Breast epithelium (tissue), 4 donors: ENCODE measurements at regions not wholly inside any gene's neighbourhood (a gene's known extent, or its start where the extent isn't known, plus 50 kb on each side); places are given as distances from the start of the nearest gene placed in this dataset.

Experiments used
- DNase-seq, 2 donors: peaks; one replicate each; pipeline ENCODE4 v3.0.0-alpha.2; 2019; ENCODE audit warnings: low spot score in 2 of 2
- H3K27ac ChIP-seq, 2 donors: fragments of 200-600 bp; sonication (generic) in 1 of 2; one replicate each; pipeline ENCODE4 v1.5.1; 2016 to 2019; ENCODE audit warnings: mild to moderate bottlenecking in 1 of 2
- H3K27me3 ChIP-seq, 2 donors: fragments of 200-600 bp; sonication (generic) in 1 of 2; one replicate each; pipeline versions ENCODE4 v1.5.1 to v1.6.0; 2017 to 2019; ENCODE audit warnings: control low read depth in 1 of 2, mild to moderate bottlenecking in 1 of 2
- H3K36me3 ChIP-seq: fragments of 200-600 bp; one replicate; pipeline ENCODE4 v1.5.1; 2019
- H3K4me1 ChIP-seq, 2 donors: fragments of 200-600 bp; sonication (generic); one replicate each; pipeline ENCODE4 v1.5.1; 2016 to 2019; ENCODE audit warnings: control low read depth in 1 of 2
- H3K4me3 ChIP-seq, 3 donors: fragments of 200-600 bp; sonication (generic); 1 replicate in 2 of 3; 2 replicates in 1 of 3; pipeline ENCODE4 v1.5.1; 2016 to 2019; ENCODE audit warnings: mild to moderate bottlenecking in 3 of 3, moderate library complexity in 2 of 3
- H3K9me3 ChIP-seq, 2 donors: fragments of 200-600 bp; sonication (generic) in 1 of 2; one replicate each; pipeline ENCODE4 v1.5.1; 2016 to 2019; ENCODE audit warnings: control low read depth in 1 of 2
- POLR2A ChIP-seq: fragments of 450-650 bp; IDR thresholded peaks from one replicate; pipeline ENCODE4 v1.6.1; 2016; ENCODE audit warnings: antibody characterized with exemption, mild to moderate bottlenecking, moderate library complexity
- POLR2AphosphoS5 ChIP-seq, 3 donors: sonication (generic); formaldehyde crosslinking; IDR thresholded peaks; one replicate each; pipeline ENCODE4 v1.6.1; 2017; ENCODE audit warnings: antibody characterized with exemption in 3 of 3
- intact Hi-C: fragments of 100-400 bp; cut with DNase I; formaldehyde crosslinking; loops from one replicate; pipeline ENCODE4 v1.15.1; 2023; ENCODE audit warnings: low total_unique reads
- TF ChIP-seq, protein P1 (sequence below), 3 donors: fragments of 450-650 bp; IDR thresholded peaks; one replicate each; pipeline ENCODE4 v1.5.1; 2016 to 2017; ENCODE audit warnings: antibody characterized with exemption in 3 of 3, mild to moderate bottlenecking in 3 of 3, moderate library complexity in 3 of 3

DNA sequence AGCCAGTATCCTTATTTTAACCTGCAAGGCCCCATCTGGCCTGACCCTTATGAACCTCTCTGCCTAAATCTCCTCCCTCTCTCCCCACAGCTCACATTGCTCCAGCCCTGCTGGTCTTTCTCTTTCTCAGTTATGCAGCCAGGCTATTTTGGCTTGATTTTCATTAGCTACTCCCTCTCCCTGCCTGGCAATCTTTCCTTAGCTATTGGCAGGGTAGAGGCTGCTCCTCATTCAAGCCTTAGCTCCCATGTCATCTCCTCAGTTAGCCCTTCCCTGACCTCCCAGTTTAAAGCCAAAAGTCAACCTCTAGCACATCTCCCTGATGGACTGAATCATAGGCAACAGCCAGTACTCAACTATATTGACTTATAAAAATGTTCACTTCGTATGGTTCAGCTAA, 214.4 kb upstream of the CELF2 start:
- Histone ChIP-seq H3K27ac (peak overlapping the region in 1 of 2 donors; percentile 66), H3K9me3 (peaks cover 0 to 10% of the 10 kb centered on the region in 2 donors), H3K4me1 (no peaks in the 10 kb centered on the region), H3K4me3 (no peak overlapping the region), H3K36me3 (no peaks in the 10 kb centered on the region), H3K27me3 (no peaks in the 10 kb centered on the region)
- intact Hi-C loops, result no loop called here
- peak in 1 of 3 donors; percentile 13 for TF ChIP-seq POLR2AphosphoS5 (IDR thresholded peaks at IDR 0.05)
- TF ChIP-seq, protein P1, sequence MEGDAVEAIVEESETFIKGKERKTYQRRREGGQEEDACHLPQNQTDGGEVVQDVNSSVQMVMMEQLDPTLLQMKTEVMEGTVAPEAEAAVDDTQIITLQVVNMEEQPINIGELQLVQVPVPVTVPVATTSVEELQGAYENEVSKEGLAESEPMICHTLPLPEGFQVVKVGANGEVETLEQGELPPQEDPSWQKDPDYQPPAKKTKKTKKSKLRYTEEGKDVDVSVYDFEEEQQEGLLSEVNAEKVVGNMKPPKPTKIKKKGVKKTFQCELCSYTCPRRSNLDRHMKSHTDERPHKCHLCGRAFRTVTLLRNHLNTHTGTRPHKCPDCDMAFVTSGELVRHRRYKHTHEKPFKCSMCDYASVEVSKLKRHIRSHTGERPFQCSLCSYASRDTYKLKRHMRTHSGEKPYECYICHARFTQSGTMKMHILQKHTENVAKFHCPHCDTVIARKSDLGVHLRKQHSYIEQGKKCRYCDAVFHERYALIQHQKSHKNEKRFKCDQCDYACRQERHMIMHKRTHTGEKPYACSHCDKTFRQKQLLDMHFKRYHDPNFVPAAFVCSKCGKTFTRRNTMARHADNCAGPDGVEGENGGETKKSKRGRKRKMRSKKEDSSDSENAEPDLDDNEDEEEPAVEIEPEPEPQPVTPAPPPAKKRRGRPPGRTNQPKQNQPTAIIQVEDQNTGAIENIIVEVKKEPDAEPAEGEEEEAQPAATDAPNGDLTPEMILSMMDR (IDR thresholded peaks at IDR 0.05), result no peak
- DNase-seq, result no peak

DNA sequence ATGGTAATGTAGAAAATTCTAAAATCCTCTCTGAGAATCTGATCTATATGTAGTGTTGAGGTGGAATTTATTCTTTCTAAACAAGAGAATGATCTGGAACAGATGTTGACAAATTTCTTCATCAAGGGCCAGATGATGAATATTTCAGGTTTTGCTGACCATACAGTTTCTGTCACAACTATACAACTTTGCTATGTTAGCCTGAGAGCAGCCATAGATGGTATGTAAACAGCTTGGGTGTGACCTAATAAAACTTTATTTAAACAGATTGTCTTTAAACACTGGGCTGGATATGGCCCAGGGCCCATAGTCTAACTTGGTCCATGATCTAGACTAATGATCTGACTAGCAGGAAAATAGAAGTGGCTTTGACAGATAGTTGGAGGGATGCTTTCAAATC, 213.6 kb upstream of the CELF2 start:
- TF ChIP-seq, protein P1 (IDR thresholded peaks at IDR 0.05), result no peak
- no peak for TF ChIP-seq POLR2A
- no peak for TF ChIP-seq POLR2AphosphoS5 (IDR thresholded peaks at IDR 0.05)
- no peaks in the 10 kb centered on the region for H3K27me3 ChIP-seq
- H3K4me1 ChIP-seq, result no peaks in the 10 kb centered on the region
- no peak for DNase-seq
- H3K36me3 ChIP-seq, result no peaks in the 10 kb centered on the region
- H3K4me3 ChIP-seq, result no peak overlapping the region
- intact Hi-C loops, result no loop called here
- H3K9me3 ChIP-seq, result peaks cover 0 to 10% of the 10 kb centered on the region in 2 donors
- H3K27ac ChIP-seq, result peak overlapping the region in 1 of 2 donors; percentile 21

DNA sequence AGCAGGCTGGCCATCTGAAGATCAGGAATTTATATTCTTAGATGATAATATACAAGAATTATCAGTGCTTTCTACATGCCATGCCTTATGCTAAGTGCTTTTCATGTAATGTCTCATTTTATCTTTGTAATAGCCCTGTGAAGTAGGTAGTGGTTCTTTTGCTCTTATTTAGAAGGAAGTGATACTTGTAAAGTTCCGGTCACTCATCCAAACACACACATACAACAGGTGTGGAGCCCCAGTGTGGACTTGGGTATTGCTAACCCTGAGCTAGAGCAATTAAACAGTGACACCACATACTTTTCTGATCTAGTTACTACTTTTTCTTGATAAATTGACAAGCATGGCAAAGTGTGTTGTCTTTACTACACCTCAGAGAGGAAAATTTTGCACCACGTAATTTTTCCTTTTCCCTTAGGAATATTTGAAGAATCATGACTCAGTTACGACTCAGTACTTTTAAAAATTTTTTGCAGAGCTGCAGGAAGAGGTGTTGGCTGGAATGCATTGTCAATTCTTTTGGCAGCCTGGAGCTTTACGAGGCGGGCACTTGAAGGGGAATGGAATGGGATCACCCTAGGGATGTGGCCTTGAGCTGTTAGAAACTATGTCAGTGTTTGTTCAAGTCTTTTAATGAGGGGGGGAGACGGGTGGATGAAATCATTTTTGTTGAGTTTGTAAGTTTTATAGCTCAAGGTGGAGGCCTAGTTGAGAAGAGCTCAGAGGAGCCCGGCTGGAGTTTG, 212.5 kb upstream of the CELF2 start:
- H3K4me1 ChIP-seq, result no peaks in the 10 kb centered on the region
- TF ChIP-seq POLR2AphosphoS5 (IDR thresholded peaks at IDR 0.05), result no peak
- no peak for TF ChIP-seq POLR2A
- TF ChIP-seq, protein P1 (IDR thresholded peaks at IDR 0.05), result no peak
- no peaks in the 10 kb centered on the region for H3K36me3 ChIP-seq
- intact Hi-C loops, result no loop called here
- no peak overlapping the region for H3K4me3 ChIP-seq
- H3K27me3 ChIP-seq, result no peaks in the 10 kb centered on the region
- H3K9me3 ChIP-seq, result peaks cover 0 to 10% of the 10 kb centered on the region in 2 donors
- no peak for DNase-seq
- peak overlapping the region in 1 of 2 donors; percentile 14 for H3K27ac ChIP-seq

DNA sequence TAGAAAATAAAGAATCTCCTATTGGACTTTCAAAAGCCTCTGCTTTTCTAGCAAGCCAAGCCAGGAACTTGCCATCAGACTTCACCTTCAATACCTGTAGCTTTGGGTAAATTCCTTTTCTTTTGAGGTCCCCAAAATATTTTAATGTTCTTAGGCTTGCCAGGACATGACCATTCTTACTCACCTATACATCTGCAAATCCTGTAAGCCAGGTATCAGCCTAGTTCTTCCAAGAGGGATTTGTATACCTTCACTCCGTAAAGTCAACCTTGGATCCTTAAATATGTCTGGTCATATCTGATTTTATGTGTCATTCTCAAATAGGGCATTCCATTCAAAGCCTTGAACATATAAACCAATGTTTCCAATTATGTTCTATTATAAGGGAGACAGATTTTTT, 210.6 kb upstream of the CELF2 start:
- no peaks in the 10 kb centered on the region for H3K27me3 ChIP-seq
- no peaks in the 10 kb centered on the region for H3K4me1 ChIP-seq
- H3K27ac ChIP-seq, result no peak overlapping the region
- H3K36me3 ChIP-seq, result no peaks in the 10 kb centered on the region
- DNase-seq, result no peak
- no peak overlapping the region for H3K4me3 ChIP-seq
- no peak for TF ChIP-seq POLR2A
- TF ChIP-seq, protein P1 (IDR thresholded peaks at IDR 0.05), result no peak
- TF ChIP-seq POLR2AphosphoS5 (IDR thresholded peaks at IDR 0.05), result no peak
- H3K9me3 ChIP-seq, result peaks cover 0 to 2% of the 10 kb centered on the region in 2 donors
- intact Hi-C loops, result no loop called here

DNA sequence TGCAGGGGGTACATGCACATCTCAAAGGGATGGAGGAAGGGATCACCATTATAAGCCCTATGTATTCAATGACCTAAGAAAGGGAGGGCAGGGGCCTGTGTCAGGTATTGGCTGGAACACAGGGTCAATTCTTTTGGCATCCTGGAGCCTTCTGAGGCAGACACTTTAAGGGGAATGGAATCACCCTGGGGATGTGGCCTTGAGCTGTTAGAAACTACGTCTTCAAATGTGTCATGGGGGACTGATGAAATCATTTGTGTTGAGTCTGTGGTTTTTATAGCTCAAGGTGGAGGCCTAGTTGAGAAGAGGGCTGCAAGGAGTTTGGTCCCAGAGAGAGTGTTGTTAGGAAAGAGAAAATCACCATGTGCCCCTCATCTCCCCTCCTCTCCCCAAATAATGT, 206.1 kb upstream of the CELF2 start:
- H3K36me3 ChIP-seq, result no peaks in the 10 kb centered on the region
- DNase-seq, result no peak
- intact Hi-C loops, result no loop called here
- no peak overlapping the region for H3K27ac ChIP-seq
- H3K27me3 ChIP-seq, result no peaks in the 10 kb centered on the region
- TF ChIP-seq POLR2A (no peak), POLR2AphosphoS5 (IDR thresholded peaks at IDR 0.05) (no peak)
- TF ChIP-seq, protein P1 (IDR thresholded peaks at IDR 0.05), result no peak
- H3K9me3 ChIP-seq, result no peaks in the 10 kb centered on the region
- H3K4me1 ChIP-seq, result peaks cover 0 to 4% of the 10 kb centered on the region in 2 donors
- H3K4me3 ChIP-seq, result no peak overlapping the region
